ENCODE measurements at regions not wholly inside any gene's neighbourhood (a gene's known extent, or its start where the extent isn't known, plus 50 kb on each side); places are given as distances from the start of the nearest gene placed in this dataset.

- TF ChIP-seq POLR2A (IDR thresholded peaks at IDR 0.05) = no peak
- TF ChIP-seq, protein P1, sequence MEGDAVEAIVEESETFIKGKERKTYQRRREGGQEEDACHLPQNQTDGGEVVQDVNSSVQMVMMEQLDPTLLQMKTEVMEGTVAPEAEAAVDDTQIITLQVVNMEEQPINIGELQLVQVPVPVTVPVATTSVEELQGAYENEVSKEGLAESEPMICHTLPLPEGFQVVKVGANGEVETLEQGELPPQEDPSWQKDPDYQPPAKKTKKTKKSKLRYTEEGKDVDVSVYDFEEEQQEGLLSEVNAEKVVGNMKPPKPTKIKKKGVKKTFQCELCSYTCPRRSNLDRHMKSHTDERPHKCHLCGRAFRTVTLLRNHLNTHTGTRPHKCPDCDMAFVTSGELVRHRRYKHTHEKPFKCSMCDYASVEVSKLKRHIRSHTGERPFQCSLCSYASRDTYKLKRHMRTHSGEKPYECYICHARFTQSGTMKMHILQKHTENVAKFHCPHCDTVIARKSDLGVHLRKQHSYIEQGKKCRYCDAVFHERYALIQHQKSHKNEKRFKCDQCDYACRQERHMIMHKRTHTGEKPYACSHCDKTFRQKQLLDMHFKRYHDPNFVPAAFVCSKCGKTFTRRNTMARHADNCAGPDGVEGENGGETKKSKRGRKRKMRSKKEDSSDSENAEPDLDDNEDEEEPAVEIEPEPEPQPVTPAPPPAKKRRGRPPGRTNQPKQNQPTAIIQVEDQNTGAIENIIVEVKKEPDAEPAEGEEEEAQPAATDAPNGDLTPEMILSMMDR (IDR thresholded peaks at IDR 0.05) = no peak
- WGBS, 2 donors = 92 to 95% methylated on average over 1 of the region's 1 CpG
- H3K4me1 ChIP-seq = no peaks in the 10 kb centered on the region
- H3K27me3 ChIP-seq = no peaks in the 10 kb centered on the region
- H3K4me3 ChIP-seq = no peak overlapping the region
- no peak overlapping the region for H3K27ac ChIP-seq
- H3K36me3 ChIP-seq = no peaks in the 10 kb centered on the region
- H3K9me3 ChIP-seq = no peaks in the 10 kb centered on the region
- intact Hi-C loops (cut with DNase I) = no loop called here
- no peak for DNase-seq
Observed at GRCh38 chr5:60377826-60378225, 322.1 kb downstream of the DEPDC1B start.

- no peak overlapping the region for H3K4me3 ChIP-seq
- no peak overlapping the region for H3K27ac ChIP-seq
- no peak for TF ChIP-seq POLR2A (IDR thresholded peaks at IDR 0.05)
- TF ChIP-seq, protein P1 (IDR thresholded peaks at IDR 0.05) = no peak
- H3K27me3 ChIP-seq = no peaks in the 10 kb centered on the region
- 95 to 96% methylated on average over 4 of the region's 4 CpGs for WGBS, 2 donors
- intact Hi-C loops (cut with DNase I) = no loop called here
- no peak for DNase-seq
- no peaks in the 10 kb centered on the region for H3K36me3 ChIP-seq
- no peaks in the 10 kb centered on the region for H3K4me1 ChIP-seq
- H3K9me3 ChIP-seq = no peaks in the 10 kb centered on the region
Observed at GRCh38 chr5:60376860-60377259, 323.1 kb downstream of the DEPDC1B start.

DNA sequence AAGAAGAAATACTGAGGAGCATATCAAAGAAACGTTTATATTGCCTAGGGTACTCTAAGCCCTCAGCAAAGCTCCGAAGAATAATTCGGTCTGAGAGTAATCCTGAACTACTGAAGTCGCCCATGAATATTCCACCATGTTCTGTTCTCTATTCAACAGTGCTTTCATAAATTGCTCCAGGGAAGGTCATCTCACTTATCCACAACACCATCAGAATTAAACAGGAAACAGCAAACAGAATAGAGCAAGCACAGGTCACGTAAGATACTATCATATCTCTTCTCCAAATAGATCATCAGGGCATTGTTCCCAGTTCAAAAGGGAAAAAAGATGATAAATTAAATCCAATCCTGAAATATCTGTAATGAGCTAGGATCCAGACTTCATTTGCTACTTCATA, 325.6 kb downstream of the DEPDC1B start:
- Histone ChIP-seq H3K4me3 (no peak overlapping the region), H3K27ac (no peak overlapping the region), H3K4me1 (no peaks in the 10 kb centered on the region), H3K27me3 (no peaks in the 10 kb centered on the region), H3K9me3 (no peaks in the 10 kb centered on the region), H3K36me3 (no peaks in the 10 kb centered on the region)
- 71 to 80% methylated on average over 5 of the region's 5 CpGs for WGBS, 2 donors
- TF ChIP-seq, protein P1 (IDR thresholded peaks at IDR 0.05) = no peak
- TF ChIP-seq POLR2A (IDR thresholded peaks at IDR 0.05) = no peak
- DNase-seq = no peak
- intact Hi-C loops (cut with DNase I) = no loop called here

DNA sequence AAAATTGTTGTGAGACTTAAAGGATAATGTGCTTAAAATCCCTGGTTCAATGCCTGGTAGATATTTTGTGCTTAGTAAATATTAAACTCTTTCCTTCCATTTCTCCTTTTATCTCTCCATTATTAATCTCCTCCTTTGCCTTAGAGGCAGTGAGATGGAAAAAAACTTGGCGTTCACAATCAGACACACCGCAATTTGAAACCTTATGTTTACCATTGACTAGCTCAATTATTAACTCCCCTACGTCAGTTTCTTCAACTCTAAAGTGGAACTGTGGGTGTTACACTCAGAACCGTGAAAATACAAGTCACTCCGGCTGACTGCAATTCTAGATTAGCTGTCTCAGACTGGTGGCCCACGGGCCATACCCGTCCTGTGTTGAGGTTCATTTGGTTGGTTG, 327.2 kb downstream of the DEPDC1B start:
- Histone ChIP-seq H3K27me3 (no peaks in the 10 kb centered on the region), H3K27ac (no peak overlapping the region), H3K4me3 (no peak overlapping the region), H3K4me1 (no peaks in the 10 kb centered on the region), H3K9me3 (no peaks in the 10 kb centered on the region), H3K36me3 (no peaks in the 10 kb centered on the region)
- intact Hi-C loops (cut with DNase I) = no loop called here
- TF ChIP-seq, protein P1 (IDR thresholded peaks at IDR 0.05) = no peak
- TF ChIP-seq POLR2A (IDR thresholded peaks at IDR 0.05) = no peak
- 42 to 52% methylated on average over 7 of the region's 7 CpGs for WGBS, 2 donors
- DNase-seq = no peak

DNA sequence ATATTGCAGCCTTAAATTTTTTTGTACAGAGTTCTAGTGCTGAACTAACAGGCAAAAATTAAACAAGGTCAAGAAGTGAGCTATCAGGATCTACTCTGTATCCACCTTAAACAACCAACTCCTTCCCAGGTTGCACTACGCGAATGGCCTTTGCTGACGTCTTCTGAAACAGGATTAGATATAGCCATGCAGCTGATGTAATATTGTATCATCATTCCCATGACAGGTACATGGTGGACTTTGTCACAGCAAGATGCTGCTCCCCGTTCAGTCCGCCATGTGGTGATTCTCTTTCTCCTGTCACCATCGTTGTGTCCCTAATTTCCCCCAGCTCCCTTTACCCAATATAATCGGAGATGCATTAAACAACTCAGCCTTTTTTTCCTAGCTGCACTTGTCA, 328.9 kb downstream of the DEPDC1B start:
- intact Hi-C loops (cut with DNase I) = no loop called here
- no peaks in the 10 kb centered on the region for H3K4me1 ChIP-seq
- WGBS, 2 donors = 89 to 92% methylated on average over 7 of the region's 7 CpGs
- DNase-seq = no peak
- no peaks in the 10 kb centered on the region for H3K27me3 ChIP-seq
- H3K36me3 ChIP-seq = no peaks in the 10 kb centered on the region
- H3K27ac ChIP-seq = no peak overlapping the region
- no peaks in the 10 kb centered on the region for H3K9me3 ChIP-seq
- H3K4me3 ChIP-seq = no peak overlapping the region
- no peak for TF ChIP-seq POLR2A (IDR thresholded peaks at IDR 0.05)
- TF ChIP-seq, protein P1 (IDR thresholded peaks at IDR 0.05) = no peak
